ENCODE measurements at regions not wholly inside any gene's neighbourhood (a gene's known extent, or its start where the extent isn't known, plus 50 kb on each side); places are given as distances from the start of the nearest gene placed in this dataset.

GRCh38 chr4:154044742-154045485, 256.0 kb upstream of the SFRP2 start:
- no peak for TF ChIP-seq CTCF (IDR thresholded peaks at IDR 0.05)
- no peak for TF ChIP-seq EZH2 (IDR thresholded peaks at IDR 0.05; ENCODE audit: borderline replicate concordance, insufficient read depth, low read depth, low read length, poor library complexity, severe bottlenecking)
